ENCODE measurements at regions not wholly inside any gene's neighbourhood (a gene's known extent, or its start where the extent isn't known, plus 50 kb on each side); places are given as distances from the start of the nearest gene placed in this dataset.

DNA sequence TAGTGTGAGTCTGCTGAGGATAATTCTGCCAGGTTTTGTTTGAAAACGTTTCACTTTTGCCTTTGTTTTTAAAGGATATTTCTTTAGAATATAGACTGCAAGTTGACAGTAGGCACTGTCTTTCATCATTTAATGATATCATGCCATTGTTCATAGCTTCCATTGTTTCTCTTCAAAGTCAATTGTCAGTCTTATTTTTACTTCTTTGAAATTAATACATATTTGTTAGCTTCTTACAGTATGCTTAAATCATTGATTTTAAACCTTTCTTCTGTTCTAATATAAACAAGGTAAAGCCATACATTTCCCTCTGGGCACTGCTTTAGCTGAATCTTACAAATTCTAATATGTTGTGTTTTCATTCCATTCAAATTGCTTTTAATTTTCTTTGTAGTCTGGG is 62.3 kb upstream of the PARVA start:
- TF ChIP-seq HDAC2 (CRISPR knock-in tag; IDR thresholded peaks at IDR 0.05) (no peak), ZMYM2 (CRISPR knock-in tag; IDR thresholded peaks at IDR 0.05) (no peak), EP300 (IDR thresholded peaks at IDR 0.05; ENCODE audit: low read depth in 2 of 2, low read length in 2 of 2) (no peak), EP300 (CRISPR knock-in tag; IDR thresholded peaks at IDR 0.05; ENCODE audit: borderline replicate concordance) (no peak), ZNF660 (CRISPR knock-in tag; IDR thresholded peaks at IDR 0.05; ENCODE audit: borderline replicate concordance, low read depth) (no peak), ZNF274 (CRISPR knock-in tag; IDR thresholded peaks at IDR 0.05) (no peak), ZNF451 (CRISPR knock-in tag; IDR thresholded peaks at IDR 0.05) (no peak), NR2C2 (CRISPR knock-in tag; IDR thresholded peaks at IDR 0.05; ENCODE audit: borderline replicate concordance) (no peak), ELF4 (CRISPR knock-in tag; IDR thresholded peaks at IDR 0.05; ENCODE audit: borderline replicate concordance) (no peak)
- TF ChIP-seq, protein P1, sequence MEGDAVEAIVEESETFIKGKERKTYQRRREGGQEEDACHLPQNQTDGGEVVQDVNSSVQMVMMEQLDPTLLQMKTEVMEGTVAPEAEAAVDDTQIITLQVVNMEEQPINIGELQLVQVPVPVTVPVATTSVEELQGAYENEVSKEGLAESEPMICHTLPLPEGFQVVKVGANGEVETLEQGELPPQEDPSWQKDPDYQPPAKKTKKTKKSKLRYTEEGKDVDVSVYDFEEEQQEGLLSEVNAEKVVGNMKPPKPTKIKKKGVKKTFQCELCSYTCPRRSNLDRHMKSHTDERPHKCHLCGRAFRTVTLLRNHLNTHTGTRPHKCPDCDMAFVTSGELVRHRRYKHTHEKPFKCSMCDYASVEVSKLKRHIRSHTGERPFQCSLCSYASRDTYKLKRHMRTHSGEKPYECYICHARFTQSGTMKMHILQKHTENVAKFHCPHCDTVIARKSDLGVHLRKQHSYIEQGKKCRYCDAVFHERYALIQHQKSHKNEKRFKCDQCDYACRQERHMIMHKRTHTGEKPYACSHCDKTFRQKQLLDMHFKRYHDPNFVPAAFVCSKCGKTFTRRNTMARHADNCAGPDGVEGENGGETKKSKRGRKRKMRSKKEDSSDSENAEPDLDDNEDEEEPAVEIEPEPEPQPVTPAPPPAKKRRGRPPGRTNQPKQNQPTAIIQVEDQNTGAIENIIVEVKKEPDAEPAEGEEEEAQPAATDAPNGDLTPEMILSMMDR (CRISPR knock-in tag; IDR thresholded peaks at IDR 0.05), result no peak

Data from HepG2 (cell line).